HG02943 (cell line): ENCODE measurements at regions not wholly inside any gene's neighbourhood (a gene's known extent, or its start where the extent isn't known, plus 50 kb on each side); places are given as distances from the start of the nearest gene placed in this dataset.
A peak's percentile ranks its signal among the peaks of the same experiment; 100 is the strongest.
"Not testable (repeated sequence)": the region's sequence is repeated elsewhere in the genome, so short reads cannot be mapped to it uniquely, and the experiment has no call there.

Source experiments
- ATAC-seq: cut with Tn5 transposase; IDR thresholded peaks from one replicate; pipeline ENCODE4 v1.9.1; 2021; ENCODE audit warnings: mild to moderate bottlenecking, low read depth, moderate library complexity; ENCODE audit not compliant: unreplicated experiment

- ATAC-seq: no peak
Measured at GRCh38 chr4:27616166-27616565, 755.5 kb downstream of the STIM2 start.

- no peak for ATAC-seq
Measured at GRCh38 chr4:27619435-27619834, 758.8 kb downstream of the STIM2 start.

GRCh38 chr4:27620886-27621285 lies 760.2 kb downstream of the STIM2 start:
- no peak for ATAC-seq

GRCh38 chr4:27624749-27625148 lies 764.1 kb downstream of the STIM2 start:
- no peak for ATAC-seq

- no peak for ATAC-seq
Measured at GRCh38 chr4:27628609-27629008, 768.0 kb downstream of the STIM2 start.

GRCh38 chr4:27629532-27630225 lies 769.0 kb downstream of the STIM2 start:
- no peak for ATAC-seq

GRCh38 chr4:27635936-27636913 lies 775.6 kb downstream of the STIM2 start:
- ATAC-seq: peak; percentile 79

- no peak for ATAC-seq
Measured at GRCh38 chr4:27638163-27638915, 777.7 kb downstream of the STIM2 start.

- ATAC-seq: no peak
Measured at GRCh38 chr4:27643101-27643500, 782.5 kb downstream of the STIM2 start.

GRCh38 chr4:27648416-27648815 lies 787.8 kb downstream of the STIM2 start:
- ATAC-seq: no peak

- ATAC-seq: no peak
Measured at GRCh38 chr4:27662426-27662825, 801.8 kb downstream of the STIM2 start.

- ATAC-seq: no peak
Measured at GRCh38 chr4:27666943-27667342, 806.3 kb downstream of the STIM2 start.

GRCh38 chr4:27668001-27668400 lies 807.4 kb downstream of the STIM2 start:
- ATAC-seq: no peak

GRCh38 chr4:27678027-27678426 lies 817.4 kb downstream of the STIM2 start:
- no peak for ATAC-seq

- peak; percentile 91 for ATAC-seq
Measured at GRCh38 chr4:27684610-27685011, 824.0 kb downstream of the STIM2 start.

- ATAC-seq: no peak
Measured at GRCh38 chr4:27685091-27685490, 824.5 kb downstream of the STIM2 start.

- ATAC-seq: no peak
Measured at GRCh38 chr4:27685947-27686346, 825.3 kb downstream of the STIM2 start.

GRCh38 chr4:27692158-27692557 lies 831.5 kb downstream of the STIM2 start:
- no peak for ATAC-seq

- ATAC-seq: no peak
Measured at GRCh38 chr4:27692868-27693634, 832.4 kb downstream of the STIM2 start.

- ATAC-seq: not testable (repeated sequence)
Measured at GRCh38 chr4:27696257-27696656, 835.6 kb downstream of the STIM2 start.
